DMS53 (cell line): ENCODE measurements at regions not wholly inside any gene's neighbourhood (a gene's known extent, or its start where the extent isn't known, plus 50 kb on each side); places are given as distances from the start of the nearest gene placed in this dataset.
"Not testable (repeated sequence)": the region's sequence is repeated elsewhere in the genome, so short reads cannot be mapped to it uniquely, and the experiment has no call there.

Experiments
- DNase-seq: peaks from one replicate; lab custom pipeline; 2025; lab: John Stamatoyannopoulos, UW

DNA sequence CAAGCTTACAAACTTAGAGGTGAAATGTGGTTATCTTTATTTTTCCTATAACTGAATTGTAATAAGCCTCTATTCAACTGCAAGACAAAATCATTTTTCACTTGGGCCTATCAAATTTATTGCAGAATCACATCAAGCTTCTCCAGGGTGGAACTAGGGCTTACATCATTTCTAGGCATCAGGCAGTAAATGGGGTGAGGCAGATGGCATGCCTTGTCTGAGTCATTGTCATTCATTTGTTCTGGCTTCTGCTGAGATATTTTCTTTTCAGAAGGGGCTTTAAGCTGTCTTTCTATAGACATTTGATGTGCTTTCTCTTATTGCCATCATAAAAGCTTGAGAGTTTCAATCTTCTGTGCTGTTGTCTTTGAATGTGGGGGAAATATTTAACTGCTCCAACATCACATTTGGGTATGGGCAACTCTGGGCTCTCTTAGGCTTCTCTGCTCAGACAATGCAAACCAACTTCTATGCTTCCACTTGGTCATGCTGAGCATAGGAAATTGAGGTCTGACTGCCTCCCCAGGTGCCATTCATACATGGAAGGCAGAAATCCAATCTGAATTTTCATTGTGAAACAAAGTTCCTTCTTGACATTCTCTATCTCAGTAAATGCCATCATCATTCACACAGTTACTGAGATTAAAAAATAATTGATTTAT, 225.8 kb upstream of the GIMD1 start:
- peak; percentile 12 for DNase-seq

DNA sequence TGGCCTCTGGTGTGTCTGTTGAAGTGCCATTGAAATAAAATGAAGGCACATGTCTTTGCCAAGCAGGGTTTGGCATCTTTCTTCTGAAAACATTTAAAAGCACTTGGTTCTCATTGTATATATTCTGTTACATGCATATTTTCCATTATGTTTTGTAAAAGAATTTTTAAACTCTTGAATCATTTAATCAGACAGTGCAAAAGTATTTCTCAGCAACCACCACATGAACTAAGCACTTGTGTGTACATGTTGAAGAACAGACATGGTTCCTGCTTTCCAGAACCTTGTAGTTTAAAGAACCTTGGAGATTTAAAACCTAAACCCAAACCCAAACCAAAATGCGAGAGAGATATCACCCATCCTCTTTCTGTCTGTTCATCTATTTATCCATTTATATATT, 220.3 kb upstream of the GIMD1 start:
- DNase-seq = no peak

GRCh38 chr4:106587558-106587957, 219.0 kb upstream of the GIMD1 start:
- peak; percentile 85 for DNase-seq

GRCh38 chr4:106585915-106586349, 217.4 kb upstream of the GIMD1 start:
- DNase-seq = no peak

DNA sequence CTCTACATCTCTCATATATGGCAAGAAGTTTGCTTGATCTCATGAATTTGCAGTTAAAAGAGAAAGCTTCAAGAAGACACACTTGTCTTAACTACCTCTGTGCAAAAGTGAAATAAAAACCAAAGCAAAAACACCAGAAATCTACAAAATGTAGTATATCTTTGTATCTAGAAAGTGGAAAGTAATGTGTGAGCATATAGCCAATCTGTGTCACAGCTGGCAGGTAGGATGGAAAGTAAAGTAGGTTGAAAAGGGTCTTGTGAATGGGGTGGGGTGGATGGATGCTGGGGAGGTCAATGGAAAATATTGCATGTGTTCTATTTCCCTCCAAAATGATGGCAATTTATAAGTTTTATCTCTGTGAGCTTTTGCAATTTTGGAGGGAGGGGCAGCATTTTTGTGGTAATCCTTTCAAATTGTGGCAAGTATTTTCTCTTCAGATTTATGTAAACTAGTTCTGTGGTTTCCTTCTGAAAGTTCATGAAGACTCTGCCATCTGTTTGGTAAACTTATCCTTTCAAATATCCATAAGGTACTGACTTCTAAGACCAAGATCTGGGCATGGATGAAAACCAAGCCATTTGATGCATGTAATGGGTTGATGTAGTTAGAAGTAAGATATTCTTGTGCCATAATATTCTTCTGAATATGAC, 215.9 kb upstream of the GIMD1 start:
- no peak for DNase-seq

GRCh38 chr4:106583567-106583966, 215.0 kb upstream of the GIMD1 start:
- peak; percentile 4 for DNase-seq

DNA sequence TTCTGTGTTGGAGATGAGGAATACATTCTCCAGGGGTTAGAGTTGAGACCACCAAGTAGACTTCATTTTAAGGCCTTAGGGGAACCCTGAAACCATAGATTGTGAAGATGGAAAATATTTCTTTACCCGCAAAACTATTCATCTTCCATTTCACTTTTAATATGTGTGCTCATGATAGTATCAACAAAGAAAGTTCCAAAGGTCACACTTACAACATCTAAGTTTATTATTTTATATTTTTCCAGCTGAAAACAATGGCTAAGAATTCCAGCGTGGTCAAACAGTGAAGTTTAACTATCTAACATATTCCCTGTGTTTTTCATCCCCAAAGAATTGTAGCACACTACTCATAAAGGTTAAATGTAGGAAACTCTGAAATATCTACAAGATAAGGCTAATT, 214.5 kb upstream of the GIMD1 start:
- DNase-seq = no peak

DNA sequence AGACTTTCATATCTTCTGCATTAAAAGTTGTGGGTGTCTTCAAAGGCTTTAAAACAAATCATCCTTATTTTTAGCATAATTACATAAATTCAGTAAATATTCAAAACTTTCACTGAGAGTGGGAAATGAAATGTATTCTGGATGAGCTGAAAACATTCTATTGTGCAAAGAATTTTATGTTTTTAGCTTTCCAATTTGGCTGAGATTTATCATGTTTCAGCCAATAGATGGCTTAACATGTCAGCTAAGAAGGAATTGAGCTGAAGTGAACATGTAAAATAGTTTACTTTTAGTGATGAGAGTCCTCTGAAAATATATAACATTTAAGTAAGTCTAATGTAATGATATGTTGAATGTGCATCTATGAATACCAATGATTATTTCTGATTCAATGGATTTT, 213.5 kb upstream of the GIMD1 start:
- no peak for DNase-seq

- no peak for DNase-seq
These were observed 210.7 kb upstream of the GIMD1 start for GRCh38 chr4:106579236-106579635.

GRCh38 chr4:106569146-106570031, 200.8 kb upstream of the GIMD1 start:
- no peak for DNase-seq

- DNase-seq = no peak
These were observed 197.1 kb upstream of the GIMD1 start for GRCh38 chr4:106565727-106566126.

DNA sequence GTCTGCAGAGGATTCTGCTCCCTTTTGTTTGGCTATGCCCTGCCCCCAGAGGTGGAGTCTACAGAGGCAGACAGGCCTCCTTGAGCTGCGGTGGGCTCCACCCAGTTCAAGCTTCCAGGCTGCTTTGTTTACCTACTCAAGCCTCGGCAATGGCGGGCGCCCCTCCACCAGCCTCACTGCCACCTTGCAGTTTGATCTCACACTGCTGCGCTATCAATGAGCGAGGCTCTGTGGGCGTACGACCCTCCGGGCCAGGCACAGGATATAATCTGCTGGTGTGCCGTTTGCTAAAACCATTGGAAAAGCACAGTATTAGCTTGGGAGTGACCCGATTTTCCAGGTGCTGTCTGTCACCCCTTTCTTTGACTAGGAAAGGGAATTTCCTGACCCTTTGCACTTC, 195.1 kb upstream of the GIMD1 start:
- DNase-seq = not testable (repeated sequence)

GRCh38 chr4:106551724-106552123, 183.1 kb upstream of the GIMD1 start:
- no peak for DNase-seq

DNA sequence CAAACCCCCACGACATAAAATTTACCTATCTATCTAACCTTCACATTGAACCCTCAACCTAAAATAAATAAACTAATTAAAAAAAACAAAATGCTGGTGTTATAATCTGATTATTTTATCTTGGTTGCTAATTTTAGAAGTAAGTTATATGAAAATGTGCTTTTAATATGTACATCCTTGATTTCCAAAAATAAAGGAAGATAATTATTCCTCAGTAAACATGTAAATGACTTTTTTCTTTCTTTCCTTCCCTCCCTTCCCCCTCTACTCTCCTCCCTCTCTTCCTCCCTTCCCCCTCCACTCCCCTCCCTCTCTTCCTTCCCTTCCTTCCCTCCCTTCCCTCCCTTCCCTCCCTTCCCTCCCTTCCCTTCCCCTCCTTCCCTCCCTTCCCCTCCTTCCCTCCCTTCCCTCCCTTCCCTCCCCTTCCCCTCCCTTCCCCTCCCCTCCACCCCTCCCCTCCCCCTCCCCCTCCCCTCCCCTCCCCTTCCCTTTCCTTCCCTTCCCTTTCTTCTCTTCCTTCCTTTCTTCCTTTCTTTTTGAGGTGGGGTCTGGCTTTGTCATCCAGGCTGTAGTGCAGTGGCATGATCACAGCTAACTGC, 180.0 kb upstream of the GIMD1 start:
- no peak for DNase-seq

GRCh38 chr4:106546370-106546769, 177.8 kb upstream of the GIMD1 start:
- DNase-seq = no peak

GRCh38 chr4:106542609-106543008, 174.0 kb upstream of the GIMD1 start:
- not testable (repeated sequence) for DNase-seq

DNA sequence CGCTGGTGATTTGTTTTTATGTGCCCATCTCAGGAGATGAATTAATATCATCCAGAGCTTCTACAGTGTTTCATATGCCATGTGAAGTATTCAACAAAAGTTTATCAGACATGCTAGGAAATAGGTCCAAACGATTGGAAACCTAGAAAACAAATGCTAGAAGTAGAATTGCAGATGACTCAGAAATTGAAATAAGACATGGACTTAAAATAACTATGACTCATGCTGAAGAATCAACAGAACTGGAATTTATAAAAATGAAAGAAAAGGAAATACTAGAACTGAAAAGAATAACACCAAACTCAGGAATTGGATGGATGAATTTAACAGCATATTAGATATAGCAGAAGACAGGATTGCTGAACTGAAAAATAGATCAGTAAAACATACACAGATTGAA, 172.7 kb upstream of the GIMD1 start:
- DNase-seq = peak; percentile 14

GRCh38 chr4:106530821-106531220, 162.2 kb upstream of the GIMD1 start:
- no peak for DNase-seq

GRCh38 chr4:106530024-106530361, 161.4 kb upstream of the GIMD1 start:
- no peak for DNase-seq

GRCh38 chr4:106529348-106530023, 160.9 kb upstream of the GIMD1 start:
- no peak for DNase-seq

GRCh38 chr4:106527316-106527715, 158.7 kb upstream of the GIMD1 start:
- no peak for DNase-seq

DNA sequence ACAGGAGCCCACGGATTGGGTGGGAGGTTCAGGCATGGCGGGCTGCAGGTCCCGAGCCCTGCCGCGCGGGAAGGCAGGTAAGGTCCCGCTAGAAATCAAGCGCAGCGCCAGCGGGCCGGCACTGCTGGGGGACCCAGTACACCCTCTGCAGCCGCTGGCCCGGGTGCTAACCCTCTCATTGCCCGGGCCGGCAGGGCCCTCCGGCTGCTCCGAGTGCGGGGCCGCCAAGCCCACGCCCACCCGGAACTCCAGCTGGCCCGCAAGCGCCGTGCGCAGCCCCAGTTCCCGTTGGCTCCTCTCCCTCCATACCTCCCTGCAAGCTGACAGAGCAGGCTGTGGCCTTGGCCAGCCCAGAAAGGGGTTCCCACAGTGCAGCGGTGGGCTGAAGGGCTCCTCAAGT, 156.8 kb upstream of the GIMD1 start:
- DNase-seq = not testable (repeated sequence)
